IMR-90 (cell line): ENCODE measurements at regions not wholly inside any gene's neighbourhood (a gene's known extent, or its start where the extent isn't known, plus 50 kb on each side); places are given as distances from the start of the nearest gene placed in this dataset.

Source experiments
- ATAC-seq: fragments of 200-7000 bp; cut with Tn5 transposase; 2 replicates; pipeline ENCODE4 v1.9.1; 2020; ENCODE audit warnings: low read depth, mild to moderate bottlenecking, moderate library complexity
- BruUV-seq: library from RNA; stranded (reverse); fragments of 400-500 nt; replicated peaks from 2 replicates; lab custom pipeline; 2021; lab: Mats Ljungman, UMichigan
- CTCF ChIA-PET: fragments of 300-600 bp; formaldehyde crosslinking; extraction: SDS; loops from one replicate; lab custom pipeline; 2021; ENCODE audit warnings: antibody characterized with exemption; lab: Yijun Ruan, JAX
- POLR2A ChIA-PET: fragments of 300-600 bp; sonication (Branson Sonifier 250); formaldehyde crosslinking; loops from one replicate; lab custom pipeline; 2022; ENCODE audit warnings: antibody characterized with exemption; ENCODE audit not compliant: unreplicated experiment; lab: Charles Lee
- DNase-seq: peaks from one replicate; pipeline ENCODE4 v3.0.0; 2013
- H2AFZ ChIP-seq: replicated peaks from 2 replicates; pipeline ENCODE3; 2013; ENCODE audit warnings: low read length, mild to moderate bottlenecking; ENCODE audit not compliant: poor library complexity
- H2AK5ac ChIP-seq: 2 replicates; pipeline ENCODE4 v1.6.1; 2013; ENCODE audit warnings: low read depth, low read length, inconsistent platforms
- H2AK9ac ChIP-seq: replicated peaks from 2 replicates; pipeline ENCODE3; 2013; ENCODE audit warnings: mild to moderate bottlenecking, low read depth, low read length, moderate library complexity; ENCODE audit not compliant: poor library complexity
- H2BK120ac ChIP-seq: 2 replicates; pipeline ENCODE4 v1.6.1; 2013; ENCODE audit warnings: low read depth, low read length, inconsistent platforms
- H2BK15ac ChIP-seq: 3 replicates; pipeline ENCODE4 v1.6.1; 2013; ENCODE audit warnings: low read depth, low read length, inconsistent platforms
- H2BK20ac ChIP-seq: 2 replicates; pipeline ENCODE4 v1.6.1; 2013; ENCODE audit warnings: low read depth, mild to moderate bottlenecking, inconsistent platforms, low read length, moderate library complexity
- H2BK5ac ChIP-seq: 2 replicates; pipeline ENCODE4 v1.6.1; 2013; ENCODE audit warnings: mild to moderate bottlenecking, low read depth, low read length, inconsistent platforms; ENCODE audit not compliant: poor library complexity, severe bottlenecking
- H3K14ac ChIP-seq: replicated peaks from 2 replicates; pipeline ENCODE4 v1.6.1; 2013; ENCODE audit warnings: low read depth, low read length, inconsistent platforms
- H3K18ac ChIP-seq: 2 replicates; pipeline ENCODE4 v1.6.1; 2013; ENCODE audit warnings: low read depth, low read length, control low read depth
- H3K23ac ChIP-seq: 2 replicates; pipeline ENCODE4 v1.6.1; 2013; ENCODE audit warnings: low read depth, low read length, inconsistent platforms
- H3K27ac ChIP-seq: 2 replicates; pipeline ENCODE4 v1.5.1; 2013; ENCODE audit warnings: mild to moderate bottlenecking, control low read depth, low read length; ENCODE audit not compliant: insufficient read depth
- H3K27me3 ChIP-seq: 2 replicates; pipeline ENCODE4 v1.6.1; 2013; ENCODE audit warnings: low read length; ENCODE audit not compliant: control insufficient read depth, insufficient read depth
- H3K36me3 ChIP-seq: 2 replicates; pipeline ENCODE4 v1.6.1; 2013; ENCODE audit warnings: low read length, mixed read lengths; ENCODE audit not compliant: control insufficient read depth, insufficient read depth
- H3K4ac ChIP-seq: 2 replicates; pipeline ENCODE4 v1.6.1; 2013; ENCODE audit warnings: low read depth, low read length, inconsistent platforms
- H3K4me1 ChIP-seq: 2 replicates; pipeline ENCODE4 v1.6.1; 2013; ENCODE audit warnings: low read length, mixed read lengths; ENCODE audit not compliant: control insufficient read depth, insufficient read depth
- H3K4me2 ChIP-seq: 2 replicates; pipeline ENCODE4 v1.6.1; 2013; ENCODE audit warnings: low read depth, mild to moderate bottlenecking, control low read depth, low read length, moderate library complexity
- H3K4me3 ChIP-seq: 2 replicates; pipeline ENCODE4 v1.5.1; 2013; ENCODE audit warnings: low read depth, mild to moderate bottlenecking, control low read depth, low read length, moderate library complexity; ENCODE audit not compliant: insufficient read depth
- H3K56ac ChIP-seq: 2 replicates; pipeline ENCODE4 v1.6.1; 2013; ENCODE audit warnings: low read length, inconsistent platforms; ENCODE audit not compliant: insufficient read depth; ENCODE audit errors: extremely low read depth
- H3K79me1 ChIP-seq, 2 experiments: 2 replicates each; pipeline ENCODE4 v1.6.1; 2013; ENCODE audit warnings: low read length in 2 of 2, inconsistent platforms in 1 of 2, low read depth in 1 of 2
- H3K9ac ChIP-seq: 2 replicates; pipeline ENCODE4 v1.6.1; 2013; ENCODE audit warnings: low read depth, low read length, control low read depth
- H3K9me1 ChIP-seq: 2 replicates; pipeline ENCODE4 v1.6.1; 2013; ENCODE audit warnings: low read length, inconsistent platforms; ENCODE audit not compliant: insufficient read depth
- H3K9me3 ChIP-seq: 2 replicates; pipeline ENCODE4 v1.6.1; 2013; ENCODE audit warnings: low read length; ENCODE audit not compliant: control insufficient read depth, insufficient read depth
- H4K20me1 ChIP-seq: 2 replicates; pipeline ENCODE4 v1.6.1; 2013; ENCODE audit warnings: low read length, inconsistent platforms; ENCODE audit not compliant: insufficient read depth
- H4K5ac ChIP-seq: 2 replicates; pipeline ENCODE4 v1.6.1; 2013; ENCODE audit warnings: mild to moderate bottlenecking, low read depth, low read length, control low read depth
- H4K8ac ChIP-seq, 2 experiments: 2 replicates each; pipeline ENCODE4 v1.6.1; 2013; ENCODE audit warnings: low read depth in 2 of 2, low read length in 2 of 2, control low read depth in 1 of 2, inconsistent platforms in 1 of 2
- H4K91ac ChIP-seq: 2 replicates; pipeline ENCODE4 v1.6.1; 2013; ENCODE audit warnings: low read depth, low read length, inconsistent platforms; ENCODE audit not compliant: insufficient read depth
- BHLHE40 ChIP-seq: fragments of 150-350 bp; IDR thresholded peaks from 2 replicates; pipeline ENCODE4 v1.6.1; 2016; ENCODE audit warnings: mild to moderate bottlenecking, low read depth, low read length
- CEBPB ChIP-seq: IDR thresholded peaks from 2 replicates; pipeline ENCODE4 v1.6.1; 2012; ENCODE audit warnings: low read depth, low read length, improper control_type of control experiment
- CTCF ChIP-seq: conservative IDR thresholded peaks from 2 replicates; pipeline ENCODE4 v1.5.1; 2012; ENCODE audit warnings: mild to moderate bottlenecking, low read depth, low read length, improper control_type of control experiment
- MAFK ChIP-seq: IDR thresholded peaks from 2 replicates; pipeline ENCODE4 v1.6.1; 2012; ENCODE audit warnings: low read depth, low read length, improper control_type of control experiment
- MXI1 ChIP-seq: IDR thresholded peaks from 2 replicates; pipeline ENCODE4 v1.6.1; 2012; ENCODE audit warnings: low read depth, mild to moderate bottlenecking, low read length, moderate library complexity, borderline replicate concordance
- RAD21 ChIP-seq: IDR thresholded peaks from 2 replicates; pipeline ENCODE4 v1.6.1; 2012; ENCODE audit warnings: low read length, improper control_type of control experiment
- RCOR1 ChIP-seq: IDR thresholded peaks from 2 replicates; pipeline ENCODE4 v1.6.1; 2012; ENCODE audit warnings: mild to moderate bottlenecking, low read length, improper control_type of control experiment; ENCODE audit not compliant: insufficient replicate concordance
- SMC3 ChIP-seq: fragments of 150-350 bp; IDR thresholded peaks from 2 replicates; pipeline ENCODE4 v1.6.1; 2016; ENCODE audit warnings: low read depth, mild to moderate bottlenecking, antibody characterized with exemption, low read length, moderate library complexity
- USF2 ChIP-seq: fragments of 150-350 bp; IDR thresholded peaks from 2 replicates; pipeline ENCODE4 v1.6.1; 2017; ENCODE audit warnings: mild to moderate bottlenecking, antibody characterized with exemption, low read length, low read depth
- WGBS, 2 experiments: methylation state at CpG; one replicate each; pipeline versions ENCODE4 v1.1.5 to v1.1.7; 2013; ENCODE audit warnings: missing lambda C conversion rate in 2 of 2; ENCODE audit not compliant: insufficient read length in 1 of 2; ENCODE audit errors: extremely low coverage in 2 of 2; 5-methylcytosine and 5-hydroxymethylcytosine counted together
- dilution Hi-C: fragments of 300-500 bp; cut with HindIII; formaldehyde crosslinking; loops from one replicate; pipeline ENCODE4 v1.14.3; 2018; ENCODE audit warnings: low sequenced_read_pairs; ENCODE audit not compliant: unreplicated experiment
- in situ Hi-C: fragments of 300-500 bp; cut with MboI; formaldehyde crosslinking; loops from 3 replicates; pipeline ENCODE4 v1.14.3; 2019; ENCODE audit warnings: low sequenced_read_pairs, inconsistent platforms, mixed read lengths
- intact Hi-C: fragments of 100-400 bp; cut with micrococcal nuclease; formaldehyde crosslinking; loops from 2 replicates; pipeline ENCODE4 v1.10.0; 2022

GRCh38 chr16:62963846-62964245 is 927.6 kb upstream of the CDH8 start:
- Histone ChIP-seq H3K9ac (no peak overlapping the region), H3K23ac (no peak overlapping the region), H3K14ac (no peak overlapping the region), H4K8ac (no peak overlapping the region), H2AFZ (no peak overlapping the region), H3K4me2 (no peak overlapping the region), H3K18ac (no peak overlapping the region), H3K79me1 (no peaks in the 10 kb centered on the region), H2BK120ac (no peak overlapping the region), H4K5ac (no peak overlapping the region), H2BK5ac (no peak overlapping the region), H2BK15ac (no peak overlapping the region), H3K4me1 (no peaks in the 10 kb centered on the region), H3K4ac (no peak overlapping the region), H3K4me3 (no peak overlapping the region), H4K20me1 (no peaks in the 10 kb centered on the region), H2AK5ac (no peak overlapping the region), H3K9me3 (peaks cover 9% of the 10 kb centered on the region), H3K56ac (no peak overlapping the region), H3K9me1 (no peaks in the 10 kb centered on the region), H3K27ac (no peak overlapping the region), H3K36me3 (no peaks in the 10 kb centered on the region), H2AK9ac (no peak overlapping the region), H4K91ac (no peak overlapping the region), H3K27me3 (no peaks in the 10 kb centered on the region), H2BK20ac (no peak overlapping the region)
- ChIA-PET CTCF (no interaction called here), POLR2A (no interaction called here)
- BruUV-seq: no TSS peak
- DNase-seq (no peak), ATAC-seq (no peak)
- dilution Hi-C loops (no loop called here), intact Hi-C loops (no loop called here), in situ Hi-C loops (no loop called here)
- no peak for TF ChIP-seq BHLHE40
- TF ChIP-seq CTCF: no peak
- no peak for TF ChIP-seq RAD21
- no peak for TF ChIP-seq SMC3
- no peak for TF ChIP-seq MXI1
- TF ChIP-seq RCOR1: no peak
- TF ChIP-seq MAFK: no peak
- TF ChIP-seq CEBPB: no peak
- TF ChIP-seq USF2: no peak
- no CpG with 5 or more reads among the region's 2 CpGs for WGBS, 2 experiments
